GM23338 (cell line): ENCODE measurements at regions not wholly inside any gene's neighbourhood (a gene's known extent, or its start where the extent isn't known, plus 50 kb on each side); places are given as distances from the start of the nearest gene placed in this dataset.

Source experiments
- ATAC-seq: fragments of 200-7000 bp; cut with Tn5 transposase; 3 replicates; pipeline ENCODE4 v1.9.1; 2020
- DNase-seq: peaks from one replicate; pipeline ENCODE4 v3.0.0-alpha.2; 2015; ENCODE audit warnings: low spot score
- H2AFZ ChIP-seq: fragments of 200-600 bp; sonication (generic); 2 replicates; pipeline ENCODE4 v1.8.0; 2016; ENCODE audit warnings: antibody characterized with exemption, mild to moderate bottlenecking, moderate library complexity
- H3F3A ChIP-seq: fragments of 200-600 bp; sonication (generic); replicated peaks from 2 replicates; pipeline ENCODE4 v1.8.0; 2017; ENCODE audit warnings: antibody characterized with exemption, mixed run types, low read depth
- H3K27ac ChIP-seq: fragments of 200-600 bp; sonication (generic); 2 replicates; pipeline ENCODE4 v1.6.1; 2016; ENCODE audit warnings: low read depth
- H3K27me3 ChIP-seq: fragments of 200-600 bp; sonication (generic); 2 replicates; pipeline ENCODE4 v1.8.0; 2016; ENCODE audit warnings: mild to moderate bottlenecking, mixed run types, moderate library complexity; ENCODE audit not compliant: insufficient read depth
- H3K36me3 ChIP-seq: fragments of 200-600 bp; sonication (generic); 2 replicates; pipeline ENCODE4 v1.8.0; 2016; ENCODE audit warnings: mild to moderate bottlenecking; ENCODE audit not compliant: insufficient read depth
- H3K4me1 ChIP-seq: fragments of 200-600 bp; sonication (generic); 2 replicates; pipeline ENCODE4 v1.8.0; 2016; ENCODE audit warnings: mild to moderate bottlenecking, moderate library complexity; ENCODE audit not compliant: insufficient read depth
- H3K4me2 ChIP-seq: fragments of 200-600 bp; sonication (generic); 2 replicates; pipeline ENCODE4 v1.7.1; 2017; ENCODE audit warnings: mixed run types
- H3K4me3 ChIP-seq: fragments of 200-600 bp; sonication (generic); 2 replicates; pipeline ENCODE4 v1.6.1; 2016; ENCODE audit warnings: mixed run types
- H3K79me2 ChIP-seq: fragments of 200-600 bp; sonication (generic); replicated peaks from 2 replicates; pipeline ENCODE4 v1.8.0; 2017; ENCODE audit warnings: mild to moderate bottlenecking; ENCODE audit not compliant: insufficient read depth
- H3K9me2 ChIP-seq: fragments of 200-600 bp; sonication (generic); 2 replicates; pipeline ENCODE4 v1.8.0; 2017; ENCODE audit not compliant: insufficient read depth
- H4K20me1 ChIP-seq: fragments of 200-600 bp; sonication (generic); replicated peaks from 2 replicates; pipeline ENCODE4 v1.8.0; 2017; ENCODE audit warnings: mild to moderate bottlenecking; ENCODE audit not compliant: insufficient read depth
- H3K27ac Mint-ChIP-seq: 2 replicates; pipeline ENCODE4 v1.8.0; 2020; ENCODE audit warnings: inconsistent platforms, mild to moderate bottlenecking, moderate library complexity, mixed read lengths
- H3K27me3 Mint-ChIP-seq: 3 replicates; pipeline ENCODE4 v1.8.0; 2022; ENCODE audit warnings: low read depth, mild to moderate bottlenecking, moderate library complexity, mixed read lengths, inconsistent platforms; ENCODE audit not compliant: insufficient read depth, poor library complexity
- H3K36me3 Mint-ChIP-seq: 3 replicates; pipeline ENCODE4 v1.8.0; 2021; ENCODE audit warnings: low read depth, mild to moderate bottlenecking, inconsistent platforms, moderate library complexity, mixed read lengths
- H3K4me1 Mint-ChIP-seq: 3 replicates; pipeline ENCODE4 v1.8.0; 2020; ENCODE audit warnings: mild to moderate bottlenecking, inconsistent platforms, mixed read lengths
- H3K4me3 Mint-ChIP-seq: 3 replicates; pipeline ENCODE4 v1.8.0; 2021; ENCODE audit warnings: moderate library complexity, mild to moderate bottlenecking, inconsistent platforms, mixed read lengths
- H3K9me3 Mint-ChIP-seq: 3 replicates; pipeline ENCODE4 v1.8.0; 2020; ENCODE audit warnings: moderate library complexity, mild to moderate bottlenecking, inconsistent platforms, mixed read lengths
- CREB1 ChIP-seq: fragments of 250-450 bp; sonication (Bioruptor Pico); IDR thresholded peaks from 2 replicates; pipeline ENCODE4 v1.5.0; 2020; ENCODE audit warnings: low read depth, mild to moderate bottlenecking, moderate library complexity
- ETS1 ChIP-seq: IDR thresholded peaks from 2 replicates; pipeline ENCODE4 v1.6.1; 2016; ENCODE audit warnings: antibody characterized with exemption
- EZH2 ChIP-seq: fragments of 200-600 bp; sonication (generic); IDR thresholded peaks from one replicate; pipeline ENCODE4 v1.8.0; 2017; ENCODE audit warnings: antibody characterized with exemption, mild to moderate bottlenecking, low read depth; ENCODE audit not compliant: unreplicated experiment
- JUNB ChIP-seq: IDR thresholded peaks from one replicate; pipeline ENCODE4 v1.6.1; 2016; ENCODE audit warnings: antibody characterized with exemption; ENCODE audit not compliant: unreplicated experiment
- NANOG ChIP-seq: IDR thresholded peaks from 2 replicates; pipeline ENCODE4 v1.6.1; 2016; ENCODE audit warnings: antibody characterized with exemption, borderline replicate concordance
- POLR2AphosphoS5 ChIP-seq: IDR thresholded peaks from 2 replicates; pipeline ENCODE4 v1.6.1; 2016; ENCODE audit warnings: antibody characterized with exemption, low read depth
- REST ChIP-seq: IDR thresholded peaks from one replicate; pipeline ENCODE4 v1.6.1; 2018; ENCODE audit warnings: antibody characterized with exemption; ENCODE audit not compliant: unreplicated experiment
- ZNF114 ChIP-seq: fragments of 250-450 bp; sonication (Bioruptor Pico); IDR thresholded peaks from 2 replicates; pipeline ENCODE4 v1.5.0; 2020; ENCODE audit warnings: mild to moderate bottlenecking, moderate library complexity
- ZNF331 ChIP-seq: fragments of 250-450 bp; sonication (Bioruptor Pico); IDR thresholded peaks from 2 replicates; pipeline ENCODE4 v1.5.0; 2020; ENCODE audit warnings: low read depth, mild to moderate bottlenecking, moderate library complexity
- ZNF462 ChIP-seq: fragments of 250-450 bp; sonication (Bioruptor Pico); IDR thresholded peaks from 2 replicates; pipeline ENCODE4 v1.5.0; 2020; ENCODE audit warnings: mild to moderate bottlenecking, moderate library complexity

GRCh38 chr15:31459400-31459748 lies 132.7 kb downstream of the KLF13 start:
- H3K36me3 ChIP-seq = no peaks in the 10 kb centered on the region
- Mint-ChIP-seq H3K27ac (no peak overlapping the region), H3K4me3 (no peak overlapping the region), H3K4me1 (no peaks in the 10 kb centered on the region; the same call in 1 of the 3 replicates), H3K27me3 (no peaks in the 10 kb centered on the region), H3K9me3 (no peaks in the 10 kb centered on the region), H3K36me3 (no peaks in the 10 kb centered on the region)
- no peaks in the 10 kb centered on the region for H3K9me2 ChIP-seq
- H4K20me1 ChIP-seq = no peaks in the 10 kb centered on the region
- H3K4me1 ChIP-seq = no peaks in the 10 kb centered on the region
- no peaks in the 10 kb centered on the region for H3K79me2 ChIP-seq
- H3K4me3 ChIP-seq = no peak overlapping the region
- no peak overlapping the region for H3K4me2 ChIP-seq
- H3K27ac ChIP-seq = no peak overlapping the region
- no peak overlapping the region for H2AFZ ChIP-seq
- DNase-seq = no peak
- H3K27me3 ChIP-seq = no peaks in the 10 kb centered on the region
- TF ChIP-seq NANOG (no peak), ZNF114 (CRISPR knock-in tag) (no peak), JUNB (no peak)
- ATAC-seq = no peak
- no peaks in the 10 kb centered on the region for H3F3A ChIP-seq

- TF ChIP-seq ZNF331 (no peak), POLR2AphosphoS5 (no peak), JUNB (no peak), ZNF462 (CRISPR knock-in tag) (no peak), ETS1 (no peak), NANOG (no peak), REST (no peak), EZH2 (no peak), CREB1 (CRISPR knock-in tag) (no peak)
- ATAC-seq = no peak
- no peak overlapping the region for H3K27ac Mint-ChIP-seq
These were observed 134.7 kb downstream of the KLF13 start for GRCh38 chr15:31461375-31461774.

More at GRCh38 chr15:31461375-31461774, 134.7 kb downstream of the KLF13 start:
- H3K9me3 Mint-ChIP-seq = no peaks in the 10 kb centered on the region
- Histone ChIP-seq H3F3A (no peaks in the 10 kb centered on the region), H3K79me2 (no peaks in the 10 kb centered on the region), H3K27ac (no peak overlapping the region), H3K27me3 (no peaks in the 10 kb centered on the region), H3K4me1 (no peaks in the 10 kb centered on the region), H3K4me3 (no peak overlapping the region), H4K20me1 (no peaks in the 10 kb centered on the region), H3K4me2 (no peak overlapping the region), H3K36me3 (no peaks in the 10 kb centered on the region), H2AFZ (no peak overlapping the region), H3K9me2 (no peaks in the 10 kb centered on the region)
- H3K4me3 Mint-ChIP-seq = no peak overlapping the region
- H3K27me3 Mint-ChIP-seq = no peaks in the 10 kb centered on the region
- no peaks in the 10 kb centered on the region; the same call in 1 of the 3 replicates for H3K4me1 Mint-ChIP-seq
- no peaks in the 10 kb centered on the region for H3K36me3 Mint-ChIP-seq
- no peak for DNase-seq
